ENCODE measurements at regions not wholly inside any gene's neighbourhood (a gene's known extent, or its start where the extent isn't known, plus 50 kb on each side); places are given as distances from the start of the nearest gene placed in this dataset.
A peak's percentile ranks its signal among the peaks of the same experiment; 100 is the strongest.

DNA sequence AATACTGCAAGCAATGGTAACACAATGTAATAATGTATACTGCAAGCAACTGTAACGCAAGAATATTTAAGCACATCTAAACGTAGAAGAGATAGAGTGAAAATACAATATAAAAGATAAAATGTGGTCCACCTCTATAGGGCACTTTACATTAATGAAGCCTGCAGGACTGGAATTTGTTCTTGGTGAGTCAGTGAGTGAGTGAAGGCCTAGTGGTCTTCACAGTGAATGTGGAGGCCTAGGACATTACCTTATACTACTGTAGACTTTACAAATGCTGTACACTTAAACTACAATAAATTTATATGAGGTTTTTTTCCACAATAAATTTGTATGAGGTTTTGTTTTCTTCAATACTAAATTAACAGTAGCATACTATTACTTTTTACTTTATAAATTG, 287.4 kb upstream of the SNX7 start:
- no peak for DNase-seq

DNA sequence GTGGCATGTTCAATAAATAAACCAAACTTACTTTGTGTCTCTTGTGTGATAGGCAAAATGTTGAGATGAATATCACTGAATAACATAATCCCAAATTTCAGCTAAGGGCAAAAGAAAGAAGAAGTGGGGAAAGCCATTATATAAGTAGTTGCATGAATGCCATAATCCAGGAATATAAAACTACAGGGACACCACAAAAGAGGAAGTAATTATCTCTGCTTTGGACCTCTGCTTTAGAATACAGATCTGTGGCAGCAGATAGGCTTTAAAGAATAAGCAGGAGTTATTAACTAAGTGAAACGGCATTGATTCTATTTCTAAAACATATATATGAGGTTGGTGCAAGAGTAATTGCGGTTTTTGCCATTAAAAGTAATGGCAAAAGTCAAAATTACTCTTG, 288.5 kb upstream of the SNX7 start:
- no peak for DNase-seq

DNA sequence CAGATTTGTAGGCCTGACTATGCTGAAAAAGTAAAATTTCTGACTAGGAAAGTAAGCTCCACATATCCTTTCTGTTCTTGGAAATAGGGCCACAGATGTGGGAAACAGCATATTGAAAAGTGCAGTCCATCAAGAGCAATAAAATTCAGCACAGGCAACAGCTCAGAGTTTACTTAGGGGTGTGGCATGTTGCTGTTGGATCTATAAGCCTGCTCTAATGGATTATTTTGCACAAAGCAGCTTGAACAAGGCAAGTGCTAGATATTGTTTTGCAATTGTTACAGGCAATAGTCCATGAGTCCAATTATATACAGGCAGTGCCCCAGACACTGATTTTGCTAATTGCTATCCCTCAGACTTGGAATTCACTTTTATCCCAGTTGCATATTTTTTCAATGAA, 289.8 kb upstream of the SNX7 start:
- DNase-seq: peak; percentile 35

DNA sequence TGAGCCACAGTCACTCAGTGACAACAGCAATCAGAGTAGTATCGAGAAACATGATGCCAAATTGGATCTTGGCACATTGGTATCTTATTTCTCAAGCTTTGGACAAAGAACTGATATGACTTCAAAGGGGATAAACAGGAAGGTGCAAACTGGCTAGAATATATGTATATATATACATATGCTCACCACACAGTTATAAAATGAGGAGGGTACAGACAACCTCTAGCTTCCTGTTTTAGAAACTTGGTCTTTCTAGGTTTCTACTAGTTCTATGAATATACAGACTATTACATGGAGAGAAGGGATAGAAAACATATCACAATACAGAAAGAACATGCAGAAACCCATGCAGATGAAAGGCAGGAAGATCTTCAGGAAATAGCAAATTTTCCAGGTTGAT, 292.1 kb upstream of the SNX7 start:
- no peak for DNase-seq

DNA sequence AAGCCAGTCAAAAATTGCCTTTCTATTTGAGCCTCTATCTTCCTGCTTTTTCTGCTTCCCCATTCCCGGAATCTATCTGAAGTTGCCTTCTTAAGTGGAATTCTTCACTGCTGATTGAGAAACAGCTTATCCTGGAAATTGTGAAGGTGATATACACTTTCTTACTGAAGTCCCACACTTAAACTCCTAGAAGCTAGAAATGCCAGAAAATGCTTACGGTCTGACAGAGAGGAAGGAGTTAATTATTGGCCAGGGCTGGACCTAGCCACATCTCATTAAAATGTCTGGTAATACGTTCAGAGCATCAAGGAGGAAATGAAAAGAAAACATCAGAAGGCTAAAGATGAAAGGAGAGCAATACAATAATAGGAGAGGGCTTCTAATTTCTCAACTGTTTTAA, 292.5 kb upstream of the SNX7 start:
- DNase-seq: no peak

DNA sequence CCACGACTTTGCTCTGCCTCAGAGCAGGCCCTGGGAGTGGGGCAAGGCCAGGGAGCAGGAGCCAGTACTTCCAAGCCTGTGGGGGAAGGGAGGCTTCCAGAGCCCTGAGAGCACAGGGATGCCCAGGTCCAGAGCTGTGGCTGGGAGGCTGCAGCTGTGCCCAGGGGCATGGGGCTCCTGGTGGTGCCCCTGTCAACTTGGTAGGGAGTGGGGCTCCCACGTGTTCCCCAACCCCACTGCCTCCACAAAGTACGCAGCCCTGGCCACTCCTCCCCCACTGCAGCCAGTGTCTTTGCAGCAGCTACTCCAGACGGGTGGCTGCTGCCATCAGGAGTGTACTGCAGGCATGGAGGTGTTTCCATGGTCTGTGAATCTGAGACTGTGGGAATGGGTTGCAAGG, 294.1 kb upstream of the SNX7 start:
- DNase-seq: no peak

DNA sequence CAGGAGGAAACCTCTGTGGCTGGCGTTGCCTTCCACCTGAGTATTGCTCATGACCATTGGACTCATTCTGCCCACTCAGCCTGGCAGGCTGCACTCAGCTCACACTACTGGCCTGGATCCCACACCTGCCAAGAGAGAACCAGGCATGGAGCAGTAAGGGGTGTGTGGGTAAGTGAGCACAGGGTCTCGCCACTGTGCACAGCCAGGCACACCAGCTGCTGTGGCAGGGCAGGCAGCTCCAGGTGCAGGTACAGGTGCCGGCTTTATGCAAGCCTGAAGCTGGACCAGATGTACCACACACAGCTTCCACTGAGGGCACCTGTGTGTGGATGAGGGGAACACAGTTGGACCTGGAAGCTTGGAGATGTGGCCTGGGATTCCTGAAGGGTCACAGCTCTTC, 295.2 kb upstream of the SNX7 start:
- DNase-seq: no peak

DNA sequence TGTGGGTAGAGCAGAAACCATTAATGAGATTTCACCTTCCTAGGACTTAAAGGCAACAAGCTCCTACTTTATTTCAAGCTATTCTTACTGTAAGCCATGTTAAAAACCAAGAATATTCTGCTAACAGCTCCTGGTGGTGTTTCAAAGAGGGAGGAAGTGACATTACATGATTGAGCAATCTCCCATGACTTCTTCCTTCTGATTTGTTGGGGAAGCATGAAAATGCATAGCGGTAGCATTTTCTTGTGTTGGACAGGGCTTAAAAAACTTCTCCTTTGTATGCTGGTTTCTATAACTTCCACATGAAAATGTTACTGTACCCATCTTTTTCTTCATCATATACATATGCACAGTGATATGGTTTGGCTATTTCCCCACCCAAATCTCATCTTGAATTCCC, 297.0 kb upstream of the SNX7 start:
- no peak for DNase-seq

DNA sequence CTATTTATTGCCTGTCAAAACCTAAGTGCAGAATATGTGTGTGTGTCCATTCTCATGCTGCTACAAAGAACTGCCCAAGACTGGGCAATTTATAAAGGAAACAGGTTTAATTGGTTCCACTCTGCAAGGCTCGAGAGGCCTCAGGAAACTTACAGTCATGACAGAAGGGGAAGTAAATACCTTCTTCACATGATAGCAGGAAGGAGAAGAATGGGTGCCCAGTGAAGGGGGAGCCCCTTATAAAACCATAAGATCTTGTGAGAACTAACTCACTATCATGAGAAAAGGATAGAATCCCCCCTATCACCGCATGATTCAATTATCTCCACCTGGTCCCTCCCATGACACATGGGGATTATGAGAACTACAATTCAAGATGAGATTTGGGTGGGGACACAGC, 300.7 kb upstream of the SNX7 start:
- no peak for DNase-seq

DNA sequence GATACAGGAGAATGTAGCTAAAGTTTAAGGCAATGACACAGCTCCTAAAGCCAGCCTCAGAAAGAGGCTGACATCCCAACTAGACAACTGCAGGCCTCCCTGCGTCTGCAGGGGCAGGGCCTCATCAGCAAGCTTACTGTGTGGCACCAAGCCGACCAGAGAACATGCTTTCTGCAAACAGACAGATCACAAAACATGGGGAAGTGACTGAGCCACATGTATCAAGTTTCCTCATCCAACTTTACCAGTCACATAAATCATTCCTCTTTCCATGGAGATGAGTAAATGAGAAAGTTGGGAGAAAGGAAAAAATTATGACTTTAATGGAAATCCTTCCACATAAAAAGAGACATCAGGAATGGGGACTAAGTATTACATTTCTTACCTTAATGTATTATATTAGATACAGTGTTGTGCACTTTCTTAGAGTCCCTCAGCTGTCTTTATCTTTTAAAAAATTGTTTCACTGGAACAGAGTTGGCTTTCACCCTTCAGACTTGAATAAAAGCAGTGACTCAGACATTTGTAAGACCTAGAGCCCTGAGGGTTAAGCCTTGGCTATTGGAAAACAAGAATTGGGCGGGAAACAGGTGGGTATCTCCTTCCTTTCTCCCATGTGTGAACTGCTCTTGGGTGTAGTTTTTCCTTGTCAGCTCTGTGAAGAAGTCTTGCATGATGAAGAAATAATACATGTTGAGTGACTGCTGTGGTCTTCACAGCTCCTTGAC, 305.7 kb upstream of the SNX7 start:
- no peak for DNase-seq

DNA sequence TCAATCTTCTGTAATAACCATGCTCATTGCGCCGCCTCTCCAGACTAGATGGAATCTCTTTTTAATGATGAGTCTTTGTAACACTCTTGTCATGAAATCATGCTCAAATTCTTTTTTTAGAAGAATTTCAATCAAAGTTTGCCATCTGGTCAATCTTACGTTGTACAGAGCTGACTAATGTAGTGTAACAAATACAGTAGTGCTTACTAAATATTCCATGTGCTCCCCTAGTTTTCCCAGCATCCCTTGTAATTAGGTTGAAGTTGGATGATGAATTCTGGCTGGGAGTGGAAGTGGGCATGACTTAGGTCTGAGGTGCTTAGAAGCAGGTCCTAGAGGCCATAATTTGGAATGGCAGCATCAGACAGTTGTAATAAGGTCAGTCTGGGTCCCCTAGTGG, 309.1 kb upstream of the SNX7 start:
- DNase-seq: no peak

DNA sequence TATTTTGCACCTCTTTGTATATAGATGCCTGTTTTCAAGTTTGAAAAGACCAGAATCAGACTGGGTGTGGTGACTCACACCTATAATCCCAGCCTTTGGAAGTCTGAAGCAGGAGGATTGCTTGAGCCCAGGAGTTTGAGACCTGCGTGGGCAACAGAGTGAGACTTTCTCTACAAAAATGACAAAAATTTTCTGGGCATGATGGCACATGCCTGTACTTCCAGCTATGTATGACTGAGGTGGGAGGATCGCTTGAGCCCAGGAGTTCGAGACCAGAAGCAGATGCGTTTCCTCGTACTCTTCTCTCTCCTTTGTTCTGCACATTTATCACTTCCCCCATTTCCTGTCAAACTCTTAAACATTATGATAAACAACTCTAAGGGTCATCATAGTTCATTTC, 310.0 kb upstream of the SNX7 start:
- no peak for DNase-seq

DNA sequence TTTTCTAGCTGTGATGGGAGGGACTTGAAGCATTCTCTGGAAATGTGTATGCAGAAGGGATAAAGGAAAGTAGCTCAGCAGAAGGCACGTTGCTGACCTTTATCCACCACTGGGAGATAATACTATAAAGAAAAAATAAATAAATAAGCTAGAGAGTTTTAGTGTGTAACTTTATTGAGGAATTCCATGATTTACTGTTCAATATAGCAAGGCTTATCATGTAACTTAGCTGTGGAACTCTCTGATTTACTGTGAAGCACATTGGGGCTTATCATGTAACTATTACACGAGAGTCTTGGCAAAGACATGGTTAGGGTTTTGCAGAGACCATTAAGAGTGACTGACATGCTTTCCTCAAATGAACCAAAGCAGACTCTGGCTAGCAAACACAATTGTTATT, 316.1 kb upstream of the SNX7 start:
- no peak for DNase-seq

DNA sequence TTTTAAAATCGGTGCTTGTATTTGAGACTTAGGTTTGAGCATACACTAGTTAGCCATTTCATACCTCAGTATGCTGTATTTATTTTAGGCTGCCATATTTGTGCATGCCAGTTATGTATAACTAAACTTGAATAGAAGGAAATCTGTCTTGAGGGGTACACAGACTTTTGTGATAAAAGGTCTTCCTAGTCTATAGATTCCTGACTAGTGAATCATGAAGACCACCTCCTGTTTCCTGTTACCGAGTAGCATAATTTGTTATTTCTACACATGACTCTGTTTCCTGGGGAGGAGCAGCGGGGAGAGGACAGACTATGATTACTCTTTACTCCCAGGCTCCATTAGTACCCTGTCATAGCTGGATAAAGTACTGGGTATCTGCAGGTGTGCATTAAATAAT, 316.8 kb upstream of the SNX7 start:
- no peak for DNase-seq

DNA sequence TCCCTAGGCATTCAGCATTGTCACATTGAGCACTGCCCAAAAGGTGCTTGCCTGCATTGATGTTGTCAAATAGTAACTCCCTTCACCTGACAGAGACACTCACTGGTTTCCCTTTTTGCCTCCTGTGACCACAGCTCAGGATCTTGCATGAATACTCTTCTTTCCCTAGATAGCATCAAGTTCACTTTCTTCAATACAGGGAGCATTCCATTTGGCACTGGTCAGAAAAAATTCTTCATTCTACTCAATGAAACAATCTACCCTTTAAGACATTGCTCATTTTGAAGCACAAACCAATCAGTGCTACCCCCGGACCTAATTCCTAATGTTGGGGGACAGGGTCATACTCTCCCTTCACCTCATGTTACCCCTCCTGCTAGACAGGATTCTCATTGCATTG, 319.0 kb upstream of the SNX7 start:
- no peak for DNase-seq

DNA sequence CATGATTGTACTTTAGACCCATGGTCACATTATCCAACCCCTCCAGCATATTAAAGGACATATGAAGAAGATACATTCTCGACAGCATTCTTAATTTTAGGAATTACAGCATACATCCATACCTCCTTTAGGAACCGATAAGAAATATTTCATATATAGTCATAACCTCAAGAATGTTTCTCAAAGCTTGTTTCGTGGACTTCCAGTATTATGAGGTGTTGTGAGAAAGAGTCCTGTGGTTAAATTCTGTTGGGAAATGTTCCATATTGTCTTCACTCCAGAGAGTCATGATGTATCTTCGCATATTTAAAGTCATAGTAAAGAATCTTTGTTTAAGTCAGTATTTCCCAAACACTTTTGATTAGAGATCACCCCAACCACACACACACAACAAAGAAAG, 321.0 kb upstream of the SNX7 start:
- no peak for DNase-seq

DNA sequence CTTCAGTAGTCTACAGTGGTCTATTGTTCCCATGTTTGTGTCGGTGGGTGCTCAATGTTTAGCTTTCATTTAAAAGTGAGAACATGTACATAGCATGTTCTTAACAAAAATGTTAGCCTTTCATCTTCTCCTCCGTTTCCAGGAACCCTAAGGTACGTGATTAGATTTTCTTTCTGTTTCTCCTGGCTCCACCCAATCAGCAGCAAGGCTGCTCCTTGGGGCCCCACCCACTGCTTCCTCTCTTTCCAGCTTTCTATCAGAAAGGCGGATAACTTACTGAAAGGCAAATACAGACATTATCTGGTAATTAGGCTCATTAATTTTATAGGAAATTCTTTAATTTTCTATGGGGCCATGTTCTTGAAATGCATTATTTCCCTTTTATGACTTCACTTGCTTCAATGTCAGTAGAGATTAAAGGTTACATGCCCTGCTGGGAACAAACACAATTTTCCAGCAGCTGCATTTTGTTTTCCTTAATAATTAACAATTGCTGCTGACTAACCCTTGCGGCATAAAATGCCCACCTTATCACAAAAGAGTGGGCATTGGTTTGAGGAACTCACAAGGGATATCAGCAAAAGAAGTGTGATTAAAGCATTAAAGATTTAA, 324.9 kb upstream of the SNX7 start:
- no peak for DNase-seq

DNA sequence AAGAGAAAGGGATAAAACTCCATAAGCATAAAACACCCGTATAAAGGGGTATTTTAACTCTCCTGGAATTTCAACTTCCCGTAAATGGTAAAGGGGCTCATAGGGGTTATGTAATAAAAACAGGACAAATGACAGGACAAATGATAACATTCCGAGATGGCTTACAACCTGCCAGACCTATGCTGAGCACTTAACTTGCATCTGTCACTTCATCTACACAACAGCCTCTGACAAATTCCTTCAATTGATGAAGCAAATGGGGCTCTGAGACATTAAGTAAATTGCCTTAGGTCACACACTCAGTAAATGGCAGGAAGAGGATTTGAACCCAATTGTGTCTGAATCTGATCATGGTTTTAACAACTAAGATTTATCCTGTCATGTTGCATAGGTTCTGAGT, 327.6 kb upstream of the SNX7 start:
- no peak for DNase-seq

DNA sequence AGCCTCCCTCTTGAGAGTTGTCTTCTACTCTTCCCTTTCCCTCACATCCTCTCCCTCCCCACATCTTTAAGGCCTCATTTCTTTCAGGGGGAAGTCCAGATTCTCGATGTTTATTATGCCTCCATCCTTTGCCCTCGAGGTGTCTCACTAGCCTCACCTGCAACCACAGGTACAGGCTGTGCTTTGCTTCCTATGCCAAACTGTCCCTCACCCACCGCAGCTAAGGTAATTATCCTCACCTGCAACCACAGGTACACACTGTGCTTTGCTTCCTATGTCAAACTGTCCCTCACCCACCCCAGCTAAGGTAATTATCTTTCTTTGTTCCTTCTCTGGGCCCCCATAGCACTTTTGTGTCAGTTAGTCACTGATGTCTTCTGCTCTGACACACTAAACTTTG, 328.1 kb upstream of the SNX7 start:
- no peak for DNase-seq

DNA sequence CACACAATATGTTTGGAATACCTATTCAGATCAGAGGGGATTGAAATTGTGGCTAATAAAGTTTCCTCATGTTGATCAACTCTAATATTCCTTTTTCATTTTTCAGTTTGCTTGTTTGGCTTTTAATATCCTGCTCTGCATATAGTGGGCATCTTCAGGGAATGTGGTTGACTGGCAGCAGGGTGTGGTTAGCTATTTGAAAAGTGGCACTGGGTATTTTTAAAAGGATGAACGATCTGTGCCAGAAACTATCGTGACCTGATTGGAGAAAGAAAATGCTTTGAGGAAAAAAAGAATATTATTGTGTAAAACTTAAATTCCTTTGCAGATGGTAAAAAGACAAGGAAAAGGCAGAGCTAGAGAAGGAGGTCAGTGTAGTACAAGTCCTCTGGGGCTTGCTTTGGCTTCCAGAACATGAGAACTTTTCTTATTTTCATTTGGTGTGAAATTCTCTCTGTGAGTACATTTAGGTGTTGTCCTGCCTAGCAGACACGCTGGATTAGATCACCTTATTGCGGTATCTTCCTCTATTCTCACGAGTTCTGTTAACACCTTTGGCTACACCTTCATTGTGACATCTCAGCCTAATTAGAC, 329.7 kb upstream of the SNX7 start:
- no peak for DNase-seq

DNA sequence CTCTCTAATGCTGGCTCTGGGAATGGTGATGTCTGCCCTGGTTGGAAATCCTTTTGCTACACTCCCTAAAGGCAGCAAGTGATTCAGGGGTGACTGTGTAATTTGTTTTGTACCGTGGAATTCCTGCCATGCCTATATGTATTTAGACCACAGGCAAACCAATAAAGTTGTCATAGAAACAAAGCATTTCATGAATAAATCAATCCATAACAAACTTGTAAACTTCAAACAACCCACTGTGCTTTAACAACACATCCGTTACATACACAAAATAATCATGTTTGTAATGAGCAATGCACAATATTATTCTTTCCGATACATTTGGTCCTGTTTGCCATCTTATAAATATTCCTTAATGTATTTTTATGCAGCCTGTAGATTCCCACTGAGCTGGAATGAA, 330.3 kb upstream of the SNX7 start:
- no peak for DNase-seq

DNA sequence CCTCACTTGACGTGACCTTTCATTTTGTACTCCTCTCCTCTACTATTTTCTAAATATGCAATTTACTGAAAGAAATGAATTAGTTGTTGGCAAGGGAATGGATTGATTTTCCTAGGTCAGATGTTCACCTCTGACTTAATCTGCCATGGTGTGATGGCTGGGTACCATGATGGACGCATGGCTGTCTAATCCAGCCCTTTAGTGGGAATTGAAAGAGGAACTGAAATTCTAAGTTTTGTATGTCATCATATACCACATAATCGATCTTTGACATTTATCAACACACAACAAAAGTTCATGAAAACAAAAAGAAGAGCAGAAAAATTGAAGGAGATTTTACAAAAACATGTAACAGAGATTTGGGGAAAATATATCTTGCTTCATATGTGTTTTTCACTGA, 331.3 kb upstream of the SNX7 start:
- DNase-seq: no peak

DNA sequence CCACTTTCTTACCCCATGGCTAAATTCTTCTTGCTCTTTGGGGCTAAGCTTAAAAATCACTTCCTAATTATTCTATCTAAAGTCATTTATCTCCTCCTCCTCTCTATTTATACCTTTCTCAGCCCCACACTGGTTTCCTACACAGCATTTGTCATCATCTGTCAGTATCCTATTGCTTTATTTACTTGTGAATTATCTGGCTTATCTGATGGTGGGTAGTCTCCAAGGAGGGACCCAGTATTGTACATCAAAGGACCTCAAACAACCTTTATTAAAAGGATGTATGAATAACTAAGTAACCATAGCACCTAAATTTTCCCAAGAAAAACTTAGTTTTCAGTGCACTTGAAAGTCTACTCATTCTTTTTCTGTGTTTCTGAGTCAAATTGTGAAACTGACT, 332.7 kb upstream of the SNX7 start:
- no peak for DNase-seq

DNA sequence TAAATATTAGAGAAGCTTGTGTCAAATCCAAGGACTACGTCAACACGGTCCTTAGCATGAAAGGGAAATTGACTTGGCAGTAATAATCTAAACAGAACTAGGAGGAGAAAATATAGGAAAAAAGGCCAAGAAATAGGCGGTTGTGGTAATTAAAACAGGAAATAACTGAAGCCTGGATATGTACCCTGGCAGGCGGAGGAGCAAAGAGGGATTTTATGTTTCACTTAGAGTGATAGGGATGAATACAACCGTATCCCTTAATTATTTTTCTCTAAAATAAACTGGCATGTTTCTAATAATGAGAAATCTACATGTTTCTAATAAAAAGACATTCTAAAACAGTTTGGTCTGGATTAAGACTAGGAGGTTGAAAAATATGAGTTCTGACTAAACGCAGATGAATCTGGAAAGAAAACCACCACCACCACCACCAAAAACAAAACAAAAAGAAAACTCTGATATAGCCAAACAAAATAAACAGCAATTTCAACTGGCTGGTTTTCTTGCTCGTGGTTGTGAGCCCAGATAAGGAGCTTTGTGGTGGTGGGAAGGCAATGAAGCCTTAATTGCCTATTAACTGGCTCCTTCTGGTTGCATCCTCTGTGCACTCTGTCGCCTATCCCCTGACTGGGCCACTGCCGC, 334.2 kb upstream of the SNX7 start:
- peak; percentile 44 for DNase-seq

Measured in eye (tissue), 1 donor.